Breast epithelium (tissue), 4 donors: ENCODE measurements at regions not wholly inside any gene's neighbourhood (a gene's known extent, or its start where the extent isn't known, plus 50 kb on each side); places are given as distances from the start of the nearest gene placed in this dataset.

ENCODE experiments used
- DNase-seq, 2 donors: peaks; one replicate each; pipeline ENCODE4 v3.0.0-alpha.2; 2019; ENCODE audit warnings: low spot score in 2 of 2
- H3K27ac ChIP-seq, 2 donors: fragments of 200-600 bp; sonication (generic) in 1 of 2; one replicate each; pipeline ENCODE4 v1.5.1; 2016 to 2019; ENCODE audit warnings: mild to moderate bottlenecking in 1 of 2
- H3K27me3 ChIP-seq, 2 donors: fragments of 200-600 bp; sonication (generic) in 1 of 2; one replicate each; pipeline versions ENCODE4 v1.5.1 to v1.6.0; 2017 to 2019; ENCODE audit warnings: control low read depth in 1 of 2, mild to moderate bottlenecking in 1 of 2
- H3K36me3 ChIP-seq: fragments of 200-600 bp; one replicate; pipeline ENCODE4 v1.5.1; 2019
- H3K4me1 ChIP-seq, 2 donors: fragments of 200-600 bp; sonication (generic); one replicate each; pipeline ENCODE4 v1.5.1; 2016 to 2019; ENCODE audit warnings: control low read depth in 1 of 2
- H3K4me3 ChIP-seq, 3 donors: fragments of 200-600 bp; sonication (generic); 1 replicate in 2 of 3; 2 replicates in 1 of 3; pipeline ENCODE4 v1.5.1; 2016 to 2019; ENCODE audit warnings: mild to moderate bottlenecking in 3 of 3, moderate library complexity in 2 of 3
- H3K9me3 ChIP-seq, 2 donors: fragments of 200-600 bp; sonication (generic) in 1 of 2; one replicate each; pipeline ENCODE4 v1.5.1; 2016 to 2019; ENCODE audit warnings: control low read depth in 1 of 2
- CTCF ChIP-seq, 3 donors: fragments of 450-650 bp; IDR thresholded peaks; one replicate each; pipeline ENCODE4 v1.5.1; 2016 to 2017; ENCODE audit warnings: antibody characterized with exemption in 3 of 3, mild to moderate bottlenecking in 3 of 3, moderate library complexity in 3 of 3
- POLR2A ChIP-seq: fragments of 450-650 bp; IDR thresholded peaks from one replicate; pipeline ENCODE4 v1.6.1; 2016; ENCODE audit warnings: antibody characterized with exemption, mild to moderate bottlenecking, moderate library complexity
- POLR2AphosphoS5 ChIP-seq, 3 donors: sonication (generic); formaldehyde crosslinking; IDR thresholded peaks; one replicate each; pipeline ENCODE4 v1.6.1; 2017; ENCODE audit warnings: antibody characterized with exemption in 3 of 3
- intact Hi-C: fragments of 100-400 bp; cut with DNase I; formaldehyde crosslinking; loops from one replicate; pipeline ENCODE4 v1.15.1; 2023; ENCODE audit warnings: low total_unique reads

- Histone ChIP-seq H3K4me1 (no peaks in the 10 kb centered on the region), H3K27me3 (no peaks in the 10 kb centered on the region), H3K9me3 (no peaks in the 10 kb centered on the region), H3K4me3 (no peak overlapping the region), H3K27ac (no peak overlapping the region), H3K36me3 (no peaks in the 10 kb centered on the region)
- no peak for TF ChIP-seq CTCF (IDR thresholded peaks at IDR 0.05)
- TF ChIP-seq POLR2A, result no peak
- no peak for TF ChIP-seq POLR2AphosphoS5 (IDR thresholded peaks at IDR 0.05)
- no peak for DNase-seq
- intact Hi-C loops, result no loop called here
These were observed 106.8 kb upstream of the SPRY2 start for GRCh38 chr13:80447747-80448146.

GRCh38 chr13:80444240-80445015 lies 103.5 kb upstream of the SPRY2 start:
- intact Hi-C loops, result no loop called here
- Histone ChIP-seq H3K27ac (peak overlapping the region in 1 of 2 donors; percentile 36), H3K9me3 (no peaks in the 10 kb centered on the region), H3K36me3 (no peaks in the 10 kb centered on the region), H3K4me1 (no peaks in the 10 kb centered on the region), H3K4me3 (no peak overlapping the region), H3K27me3 (no peaks in the 10 kb centered on the region)
- DNase-seq, result no peak
- TF ChIP-seq CTCF (IDR thresholded peaks at IDR 0.05) (no peak), POLR2AphosphoS5 (IDR thresholded peaks at IDR 0.05) (no peak), POLR2A (no peak)

GRCh38 chr13:80442609-80443008 lies 101.7 kb upstream of the SPRY2 start:
- peak overlapping the region in 1 of 2 donors; percentile 36 for H3K27ac ChIP-seq
- no peak overlapping the region for H3K4me3 ChIP-seq
- TF ChIP-seq POLR2A, result no peak
- no peak for TF ChIP-seq CTCF (IDR thresholded peaks at IDR 0.05)
- no peak for TF ChIP-seq POLR2AphosphoS5 (IDR thresholded peaks at IDR 0.05)
- no peaks in the 10 kb centered on the region for H3K4me1 ChIP-seq
- no peak for DNase-seq
- H3K9me3 ChIP-seq, result no peaks in the 10 kb centered on the region
- no peaks in the 10 kb centered on the region for H3K36me3 ChIP-seq
- intact Hi-C loops, result no loop called here
- H3K27me3 ChIP-seq, result no peaks in the 10 kb centered on the region

GRCh38 chr13:80441968-80442367 lies 101.0 kb upstream of the SPRY2 start:
- intact Hi-C loops, result no loop called here
- TF ChIP-seq POLR2AphosphoS5 (IDR thresholded peaks at IDR 0.05), result no peak
- TF ChIP-seq POLR2A, result no peak
- no peak for TF ChIP-seq CTCF (IDR thresholded peaks at IDR 0.05)
- Histone ChIP-seq H3K27ac (no peak overlapping the region), H3K4me3 (no peak overlapping the region), H3K9me3 (no peaks in the 10 kb centered on the region), H3K27me3 (no peaks in the 10 kb centered on the region), H3K4me1 (no peaks in the 10 kb centered on the region), H3K36me3 (no peaks in the 10 kb centered on the region)
- no peak for DNase-seq

DNA sequence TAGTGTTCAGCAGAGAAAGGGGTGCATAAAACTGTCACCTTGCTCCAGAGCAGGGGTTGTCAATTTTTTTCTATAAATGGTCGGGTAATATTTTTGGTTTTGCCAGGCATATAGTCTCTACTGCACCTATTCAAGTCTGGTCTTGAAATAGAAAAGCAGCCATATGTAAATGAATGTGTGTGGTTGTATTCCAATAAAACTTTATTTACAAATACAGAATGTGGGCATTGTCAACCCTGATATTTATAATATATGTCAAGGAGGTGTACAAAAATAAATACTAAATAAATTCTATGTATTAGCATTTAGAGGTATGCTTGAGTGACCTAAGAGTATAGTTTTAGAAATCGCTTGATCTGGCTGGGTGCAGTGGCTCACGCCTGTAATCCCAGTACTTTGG lies 97.6 kb upstream of the SPRY2 start:
- DNase-seq, result no peak
- Histone ChIP-seq H3K36me3 (no peaks in the 10 kb centered on the region), H3K27me3 (no peaks in the 10 kb centered on the region), H3K27ac (no peak overlapping the region), H3K4me3 (no peak overlapping the region), H3K4me1 (peaks cover 0 to 5% of the 10 kb centered on the region in 2 donors), H3K9me3 (no peaks in the 10 kb centered on the region)
- TF ChIP-seq CTCF (IDR thresholded peaks at IDR 0.05) (no peak), POLR2A (no peak), POLR2AphosphoS5 (IDR thresholded peaks at IDR 0.05) (no peak)
- intact Hi-C loops, result no loop called here
